ENCODE measurements at regions not wholly inside any gene's neighbourhood (a gene's known extent, or its start where the extent isn't known, plus 50 kb on each side); places are given as distances from the start of the nearest gene placed in this dataset.

DNA sequence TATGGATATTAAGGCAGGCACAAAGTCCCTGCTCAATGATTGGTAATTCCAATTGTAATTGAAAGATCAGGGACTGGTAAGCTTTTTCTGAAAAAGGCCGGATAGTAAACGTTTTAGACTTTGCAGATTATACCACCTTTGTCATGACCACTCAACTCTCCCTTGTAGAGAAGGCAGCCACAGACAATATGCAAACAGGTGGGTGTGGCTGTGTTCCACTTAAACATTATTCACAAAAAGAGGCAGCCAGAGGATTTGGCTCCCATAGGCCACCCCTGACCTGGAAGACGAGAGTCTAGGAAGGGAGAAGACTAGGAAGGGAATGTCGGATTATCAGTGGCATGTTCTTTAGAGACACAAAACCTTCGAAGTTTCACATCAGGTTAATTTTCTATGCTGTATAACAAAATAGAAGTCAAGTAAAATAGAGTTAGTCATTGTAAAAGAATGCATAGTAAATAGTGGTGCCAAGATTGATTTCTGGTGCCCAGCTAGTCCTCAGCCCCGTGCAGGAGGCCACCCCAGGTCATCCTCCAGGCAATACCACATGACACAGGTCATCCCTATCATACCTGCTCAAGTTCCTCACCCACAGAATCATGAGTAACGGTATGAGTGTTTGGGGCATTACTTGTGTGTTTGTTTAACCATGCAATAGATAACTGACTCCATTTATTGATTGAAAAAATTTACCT, 193.8 kb downstream of the PLPP4 start:
- intact Hi-C loops (cut with micrococcal nuclease; ENCODE audit: unreplicated experiment), result no loop called here
- no peak overlapping the region for H3K4me2 ChIP-seq (ENCODE audit: low read length)
- no peaks in the 10 kb centered on the region for H4K20me1 ChIP-seq (ENCODE audit: insufficient read depth, low read length)
- H3K4me1 ChIP-seq (ENCODE audit: insufficient read depth, low read length, poor library complexity, severe bottlenecking), result no peaks in the 10 kb centered on the region
- H3K9me3 ChIP-seq (ENCODE audit: low read length), result no peaks in the 10 kb centered on the region
- no TSS peak for BruUV-seq (replicated peaks)
- H3K79me2 ChIP-seq (ENCODE audit: insufficient read depth, low read depth, low read length), result no peaks in the 10 kb centered on the region
- no peaks in the 10 kb centered on the region for H3K36me3 ChIP-seq (ENCODE audit: insufficient read depth, low read length)
- no peak for DNase-seq (ENCODE audit: low spot score)
- H3K9me2 ChIP-seq (ENCODE audit: insufficient read depth, low read length), result no peaks in the 10 kb centered on the region
- ChIA-PET CTCF (ENCODE audit: unreplicated experiment) (no interaction called here), POLR2A (interaction anchor here (0.5 kb wide), 1 partner anchor 48 kb away, joined by 3 read pairs; no protein-coding TSS in a partner anchor)
- no peak overlapping the region for H2AFZ ChIP-seq (ENCODE audit: low read length)
- TF ChIP-seq EZH2phosphoT487 (IDR thresholded peaks at IDR 0.05; ENCODE audit: borderline replicate concordance, low read depth, low read length), result no peak
- TF ChIP-seq, protein P1, sequence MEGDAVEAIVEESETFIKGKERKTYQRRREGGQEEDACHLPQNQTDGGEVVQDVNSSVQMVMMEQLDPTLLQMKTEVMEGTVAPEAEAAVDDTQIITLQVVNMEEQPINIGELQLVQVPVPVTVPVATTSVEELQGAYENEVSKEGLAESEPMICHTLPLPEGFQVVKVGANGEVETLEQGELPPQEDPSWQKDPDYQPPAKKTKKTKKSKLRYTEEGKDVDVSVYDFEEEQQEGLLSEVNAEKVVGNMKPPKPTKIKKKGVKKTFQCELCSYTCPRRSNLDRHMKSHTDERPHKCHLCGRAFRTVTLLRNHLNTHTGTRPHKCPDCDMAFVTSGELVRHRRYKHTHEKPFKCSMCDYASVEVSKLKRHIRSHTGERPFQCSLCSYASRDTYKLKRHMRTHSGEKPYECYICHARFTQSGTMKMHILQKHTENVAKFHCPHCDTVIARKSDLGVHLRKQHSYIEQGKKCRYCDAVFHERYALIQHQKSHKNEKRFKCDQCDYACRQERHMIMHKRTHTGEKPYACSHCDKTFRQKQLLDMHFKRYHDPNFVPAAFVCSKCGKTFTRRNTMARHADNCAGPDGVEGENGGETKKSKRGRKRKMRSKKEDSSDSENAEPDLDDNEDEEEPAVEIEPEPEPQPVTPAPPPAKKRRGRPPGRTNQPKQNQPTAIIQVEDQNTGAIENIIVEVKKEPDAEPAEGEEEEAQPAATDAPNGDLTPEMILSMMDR (conservative IDR thresholded peaks at IDR 0.05; ENCODE audit: low read length), result no peak
- H3K4me3 ChIP-seq (ENCODE audit: low read depth, low read length, poor library complexity, severe bottlenecking), result no peak overlapping the region
- no peak overlapping the region for H3K27ac ChIP-seq (ENCODE audit: low read depth, low read length, poor library complexity, severe bottlenecking)

DNA sequence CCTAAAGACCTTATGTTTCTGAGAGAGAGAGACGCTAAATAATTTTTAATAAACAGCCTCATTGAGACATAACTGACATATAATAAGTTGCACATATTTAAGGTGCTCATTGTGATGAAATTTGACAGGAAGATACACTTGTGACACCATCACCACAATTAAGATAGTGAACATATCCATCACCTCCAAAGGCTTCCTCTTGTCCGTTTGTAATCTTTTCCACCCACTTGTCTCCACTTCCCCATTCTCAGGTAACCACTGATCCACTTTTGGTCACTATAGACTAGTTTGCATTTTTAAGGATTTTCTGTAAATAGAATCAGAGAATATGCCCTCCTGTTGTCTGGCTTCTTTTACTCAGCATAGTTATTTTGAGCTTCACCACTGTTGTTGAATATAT, 195.1 kb upstream of the WDR11 start:
- ChIA-PET POLR2A (no interaction called here), CTCF (ENCODE audit: unreplicated experiment) (no interaction called here)

DNA sequence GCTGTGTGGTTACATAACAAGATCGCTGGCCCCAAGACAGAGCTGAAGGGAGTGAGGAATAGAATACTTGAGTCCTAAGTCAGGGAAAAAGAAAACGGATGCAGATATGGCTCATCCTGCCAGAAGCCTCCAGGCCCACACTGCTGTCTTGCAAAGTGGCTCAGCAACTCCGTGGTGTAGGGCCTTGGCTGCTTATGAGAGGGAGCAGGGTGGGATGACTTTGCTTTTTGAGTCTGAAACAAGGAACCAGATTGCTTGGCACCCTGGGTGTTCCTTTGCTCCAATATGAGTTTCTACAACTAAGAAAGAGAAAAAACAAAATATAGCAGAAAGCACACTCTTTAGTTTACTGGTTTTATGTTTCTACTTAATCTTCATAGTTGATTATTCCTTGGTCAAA, 193.8 kb upstream of the WDR11 start:
- POLR2A ChIA-PET, result no interaction called here
- no peaks in the 10 kb centered on the region for H3K9me3 ChIP-seq (ENCODE audit: low read length)
- DNase-seq (ENCODE audit: low spot score), result no peak
- no peaks in the 10 kb centered on the region for H3K36me3 ChIP-seq (ENCODE audit: insufficient read depth, low read length)
- no peak overlapping the region for H3K4me3 ChIP-seq (ENCODE audit: low read depth, low read length, poor library complexity, severe bottlenecking)
- TF ChIP-seq, protein P1 (conservative IDR thresholded peaks at IDR 0.05; ENCODE audit: low read length), result no peak
- TF ChIP-seq EZH2phosphoT487 (IDR thresholded peaks at IDR 0.05; ENCODE audit: borderline replicate concordance, low read depth, low read length), result no peak
- CTCF ChIA-PET (ENCODE audit: unreplicated experiment), result no interaction called here
- H3K27ac ChIP-seq (ENCODE audit: low read depth, low read length, poor library complexity, severe bottlenecking), result no peak overlapping the region
- no peaks in the 10 kb centered on the region for H3K79me2 ChIP-seq (ENCODE audit: insufficient read depth, low read depth, low read length)
- H3K9me2 ChIP-seq (ENCODE audit: insufficient read depth, low read length), result no peaks in the 10 kb centered on the region
- H2AFZ ChIP-seq (ENCODE audit: low read length), result no peak overlapping the region
- H3K4me1 ChIP-seq (ENCODE audit: insufficient read depth, low read length, poor library complexity, severe bottlenecking), result no peaks in the 10 kb centered on the region
- H3K4me2 ChIP-seq (ENCODE audit: low read length), result no peak overlapping the region
- no TSS peak for BruUV-seq (replicated peaks)
- intact Hi-C loops (cut with micrococcal nuclease; ENCODE audit: unreplicated experiment), result no loop called here
- H4K20me1 ChIP-seq (ENCODE audit: insufficient read depth, low read length), result no peaks in the 10 kb centered on the region

More for the DNA sequence above, 195.1 kb upstream of the WDR11 start:
- no peak overlapping the region for H3K4me2 ChIP-seq (ENCODE audit: low read length)
- H2AFZ ChIP-seq (ENCODE audit: low read length), result no peak overlapping the region
- intact Hi-C loops (cut with micrococcal nuclease; ENCODE audit: unreplicated experiment), result no loop called here
- BruUV-seq (replicated peaks), result no TSS peak
- no peak for TF ChIP-seq EZH2phosphoT487 (IDR thresholded peaks at IDR 0.05; ENCODE audit: borderline replicate concordance, low read depth, low read length)
- TF ChIP-seq, protein P1 (conservative IDR thresholded peaks at IDR 0.05; ENCODE audit: low read length), result no peak
- H3K79me2 ChIP-seq (ENCODE audit: insufficient read depth, low read depth, low read length), result no peaks in the 10 kb centered on the region
- no peaks in the 10 kb centered on the region for H3K36me3 ChIP-seq (ENCODE audit: insufficient read depth, low read length)
- no peaks in the 10 kb centered on the region for H3K9me3 ChIP-seq (ENCODE audit: low read length)
- no peak overlapping the region for H3K27ac ChIP-seq (ENCODE audit: low read depth, low read length, poor library complexity, severe bottlenecking)
- no peak overlapping the region for H3K4me3 ChIP-seq (ENCODE audit: low read depth, low read length, poor library complexity, severe bottlenecking)
- no peaks in the 10 kb centered on the region for H3K9me2 ChIP-seq (ENCODE audit: insufficient read depth, low read length)
- no peaks in the 10 kb centered on the region for H3K4me1 ChIP-seq (ENCODE audit: insufficient read depth, low read length, poor library complexity, severe bottlenecking)
- no peak for DNase-seq (ENCODE audit: low spot score)
- no peaks in the 10 kb centered on the region for H4K20me1 ChIP-seq (ENCODE audit: insufficient read depth, low read length)

Data from OCI-LY7 (cell line).